ENCODE measurements at regions not wholly inside any gene's neighbourhood (a gene's known extent, or its start where the extent isn't known, plus 50 kb on each side); places are given as distances from the start of the nearest gene placed in this dataset.
"Not testable (repeated sequence)": the region's sequence is repeated elsewhere in the genome, so short reads cannot be mapped to it uniquely, and the experiment has no call there.

GRCh38 chr18:60319129-60319528 lies 53.4 kb downstream of the MC4R start:
- no peak for FAIRE-seq

- FAIRE-seq = peak; percentile 31
Measured at GRCh38 chr18:60311676-60312360, 60.8 kb downstream of the MC4R start.

- FAIRE-seq = no peak
Measured at GRCh38 chr18:60295674-60296073, 76.9 kb downstream of the MC4R start.

GRCh38 chr18:60292186-60292585 lies 80.4 kb downstream of the MC4R start:
- no peak for FAIRE-seq

GRCh38 chr18:60279391-60279790 lies 93.2 kb downstream of the MC4R start:
- no peak for FAIRE-seq

- FAIRE-seq = no peak
Measured at GRCh38 chr18:60277855-60278480, 94.6 kb downstream of the MC4R start.

GRCh38 chr18:60267391-60268058 lies 105.0 kb downstream of the MC4R start:
- FAIRE-seq = no peak

DNA sequence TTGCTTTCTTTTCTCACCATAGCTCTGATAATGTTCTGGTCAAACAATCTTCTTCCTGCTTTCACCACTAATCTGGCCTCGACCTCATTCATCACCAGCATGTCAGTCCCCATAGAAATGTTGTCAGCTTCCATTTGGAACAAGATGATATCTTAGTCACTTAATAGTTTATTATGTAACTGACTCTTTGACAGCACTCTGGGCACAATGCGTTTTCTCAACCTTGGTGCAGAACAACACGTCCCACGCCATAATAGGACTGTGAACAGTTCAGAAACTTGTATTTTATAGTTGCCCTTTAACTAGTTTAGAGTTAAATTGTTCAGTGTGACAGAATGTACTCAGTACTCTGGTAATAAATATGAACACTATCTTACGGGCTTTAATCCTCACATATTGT lies 106.0 kb downstream of the MC4R start:
- FAIRE-seq = no peak

GRCh38 chr18:60259052-60259681 lies 113.4 kb downstream of the MC4R start:
- no peak for FAIRE-seq

DNA sequence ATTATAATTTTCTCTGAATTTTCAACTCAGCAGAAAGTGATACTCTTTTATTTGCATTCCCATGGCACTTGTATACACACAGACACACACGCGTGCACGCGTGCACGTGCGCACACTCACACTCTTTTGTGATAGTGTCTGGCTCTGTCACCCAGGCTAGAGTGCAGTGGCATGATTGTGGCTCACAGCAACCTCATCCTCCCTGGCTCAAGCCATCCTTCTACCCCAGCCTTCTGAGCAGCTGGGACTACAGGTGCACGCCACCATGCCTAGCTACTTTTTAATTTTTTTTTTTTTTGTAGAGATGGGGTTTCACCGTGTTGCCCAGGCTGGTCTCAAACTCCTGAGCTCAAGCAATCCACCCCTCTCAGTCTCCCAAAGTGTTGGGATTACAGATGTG lies 123.2 kb downstream of the MC4R start:
- FAIRE-seq = no peak

- no peak for FAIRE-seq
Measured at GRCh38 chr18:60248336-60249330, 123.9 kb downstream of the MC4R start.

DNA sequence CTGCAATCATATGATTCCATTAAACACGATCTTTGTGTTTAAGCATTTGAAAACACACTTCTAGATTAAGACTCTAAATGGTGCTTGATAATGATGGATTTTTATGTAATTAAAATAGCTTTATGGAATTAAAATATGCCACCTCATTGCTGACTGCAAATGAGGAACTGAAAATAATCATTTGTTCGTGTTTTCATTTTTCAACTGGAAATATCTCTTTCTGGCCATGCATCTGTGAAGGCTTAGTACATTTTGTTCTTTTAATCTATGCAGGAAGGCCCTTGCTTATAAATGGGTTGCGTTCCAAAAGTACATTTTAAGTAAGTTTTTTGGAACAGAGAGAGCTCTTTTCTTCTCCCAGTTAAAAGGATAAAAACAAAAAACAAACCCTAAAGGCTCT lies 125.5 kb downstream of the MC4R start:
- FAIRE-seq = no peak

DNA sequence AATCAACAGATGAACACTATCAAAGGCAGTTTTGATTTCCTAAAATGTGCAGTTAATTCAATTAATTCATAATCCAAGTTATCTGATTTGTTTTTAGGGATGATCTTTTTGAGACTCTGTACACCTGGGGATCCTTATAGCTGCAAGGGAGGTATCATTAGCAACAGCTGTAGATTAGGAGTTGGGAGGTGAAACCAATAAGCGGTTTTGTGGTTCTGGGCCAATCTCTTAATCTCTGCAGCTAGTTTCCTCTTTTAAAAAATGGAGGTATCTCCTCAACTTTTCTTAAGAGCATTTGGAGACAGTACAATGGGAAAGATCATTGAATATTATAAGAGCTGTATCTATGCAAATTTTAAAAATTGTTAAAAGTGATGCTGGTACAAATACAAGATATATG lies 126.0 kb downstream of the MC4R start:
- FAIRE-seq = no peak

- no peak for FAIRE-seq
Measured at GRCh38 chr18:60245096-60245495, 127.5 kb downstream of the MC4R start.

GRCh38 chr18:60239024-60239710 lies 133.4 kb downstream of the MC4R start:
- not testable (repeated sequence) for FAIRE-seq

DNA sequence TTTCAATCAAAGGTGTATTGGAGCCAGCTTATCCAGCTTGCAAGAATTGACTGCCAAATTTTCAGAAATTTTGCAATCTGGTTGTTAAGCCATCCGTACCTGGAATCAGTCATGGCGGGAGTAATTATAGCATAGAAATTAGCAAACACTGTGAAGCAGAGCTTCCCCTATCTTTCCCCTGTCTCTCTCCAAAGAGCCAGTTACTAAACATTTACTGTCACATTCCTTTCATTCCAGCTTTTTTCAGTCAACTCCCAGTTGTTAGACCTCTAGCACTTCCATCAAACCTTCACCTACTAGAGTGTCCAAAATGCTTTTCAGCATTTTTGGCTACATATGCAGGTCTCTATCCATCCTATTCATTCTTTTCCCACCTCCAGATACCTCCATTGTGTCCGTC lies 137.4 kb downstream of the MC4R start:
- FAIRE-seq = no peak

DNA sequence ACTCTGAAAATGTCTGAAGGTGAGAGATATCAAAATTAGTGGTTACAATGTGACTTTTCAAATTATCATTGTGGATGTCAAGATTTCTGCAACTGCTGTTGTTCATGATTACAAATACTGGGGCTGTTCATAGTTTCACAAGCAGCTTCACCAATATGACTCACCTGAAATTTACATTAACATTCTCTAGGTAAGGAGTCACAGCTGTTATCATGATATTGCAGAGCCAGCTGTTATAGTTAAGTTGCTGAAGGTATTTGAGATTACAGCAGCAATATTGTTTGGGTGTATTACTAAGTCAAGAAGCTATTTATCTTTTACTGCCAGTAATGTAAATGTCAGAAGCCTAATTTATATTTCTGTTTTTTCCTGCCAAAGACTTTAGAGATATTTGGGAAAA lies 140.0 kb downstream of the MC4R start:
- FAIRE-seq = no peak

DNA sequence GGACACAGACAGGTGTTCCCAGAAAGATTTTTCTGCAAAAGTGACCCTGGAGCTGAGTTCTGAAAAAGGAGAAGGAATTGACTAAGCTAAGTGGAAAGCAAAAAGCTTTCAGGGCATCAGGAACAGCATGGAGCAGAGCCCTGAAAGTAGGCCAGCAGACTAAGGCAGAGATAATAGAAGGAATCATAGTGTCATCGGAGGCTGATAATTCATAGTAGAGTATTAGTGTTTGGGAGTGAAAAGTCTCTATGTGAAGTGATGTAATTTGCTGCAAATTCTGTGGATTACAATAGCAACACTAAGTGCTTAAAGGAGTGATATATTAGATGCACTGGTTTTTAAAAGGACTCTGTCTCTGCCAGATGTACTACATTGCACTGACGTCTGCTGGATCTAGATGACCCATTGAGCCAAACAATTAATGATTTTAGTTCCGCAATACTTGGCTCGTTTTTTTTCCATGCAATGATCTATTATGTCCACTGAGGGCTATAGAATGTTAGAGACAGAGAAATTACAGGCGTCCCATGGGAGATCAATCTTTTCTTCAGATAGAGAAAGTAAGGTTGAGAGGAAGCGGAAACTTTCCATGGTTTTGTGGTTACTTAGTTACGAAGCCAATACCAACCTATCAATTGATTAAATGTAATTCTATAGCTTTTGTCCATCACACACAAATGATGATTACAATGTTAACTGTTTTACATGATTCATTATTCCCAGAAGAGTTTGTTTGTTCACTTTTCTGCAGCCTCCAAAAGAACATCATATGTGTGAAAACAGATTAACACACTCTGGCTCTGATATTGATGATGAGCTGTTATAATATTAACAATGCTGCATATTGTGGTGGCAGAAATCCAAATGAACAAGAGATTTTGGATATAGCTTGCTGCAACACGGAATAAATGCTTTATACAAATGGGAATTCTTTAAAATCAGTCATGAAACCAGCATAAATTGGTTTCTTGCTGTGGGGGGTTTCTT lies 143.7 kb downstream of the MC4R start:
- no peak for FAIRE-seq

DNA sequence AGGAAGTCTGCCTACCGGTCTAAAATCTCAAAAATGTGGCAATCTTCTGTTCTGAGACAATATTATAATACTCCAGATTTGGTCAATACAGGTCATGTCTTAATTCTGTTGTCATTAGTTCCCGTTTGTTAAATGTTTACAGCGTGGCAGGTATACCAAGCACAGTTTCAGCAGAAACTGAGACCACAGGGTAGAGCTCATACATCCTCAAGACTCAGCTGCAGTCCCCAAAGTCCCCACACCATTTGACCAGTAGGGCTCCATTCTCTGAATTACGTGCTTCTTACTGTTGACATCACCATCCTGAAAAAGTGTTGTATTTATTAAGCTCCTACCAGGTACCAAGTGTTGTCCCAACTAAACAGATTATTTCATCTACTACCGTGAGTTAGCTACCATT lies 157.1 kb downstream of the MC4R start:
- FAIRE-seq = no peak

- no peak for FAIRE-seq
Measured at GRCh38 chr18:60209042-60209441, 163.5 kb downstream of the MC4R start.

GRCh38 chr18:60202708-60203107 lies 169.9 kb downstream of the MC4R start:
- FAIRE-seq = no peak

Data from endometrium (tissue), 2 donors.